CD4-positive, CD25-positive, alpha-beta regulatory T cell (primary cell): ENCODE measurements at regions not wholly inside any gene's neighbourhood (a gene's known extent, or its start where the extent isn't known, plus 50 kb on each side); places are given as distances from the start of the nearest gene placed in this dataset.

Experiments used
- ATAC-seq, 2 donors: fragments of 150-1000 bp; cut with Tn5 transposase; one replicate each; pipeline ENCODE4 v1.10.0; 2021; ENCODE audit warnings: low read depth in 2 of 2, moderate number of reproducible peaks in 2 of 2, moderate library complexity in 1 of 2
- DNase-seq, 3 donors: peaks; one replicate each; pipeline versions ENCODE4 v3.0.0 to v3.0.0-alpha.2; 2012 to 2022; ENCODE audit warnings: mixed read lengths in 1 of 3
- H3K27ac ChIP-seq: one replicate; pipeline ENCODE4 v1.7.0; 2013; ENCODE audit warnings: mild to moderate bottlenecking, low read length; ENCODE audit not compliant: insufficient read depth, poor library complexity, severe bottlenecking
- H3K27me3 ChIP-seq: one replicate; pipeline ENCODE4 v1.7.0; 2013; ENCODE audit warnings: low read length; ENCODE audit not compliant: control insufficient read depth, insufficient read depth
- H3K36me3 ChIP-seq: one replicate; pipeline ENCODE4 v1.7.0; 2013; ENCODE audit warnings: mild to moderate bottlenecking, low read length, moderate library complexity; ENCODE audit not compliant: control insufficient read depth, insufficient read depth
- H3K4me1 ChIP-seq: 2 replicates; pipeline ENCODE4 v1.7.0; 2013; ENCODE audit warnings: mild to moderate bottlenecking, low read length; ENCODE audit not compliant: insufficient read depth, control insufficient read depth, poor library complexity, severe bottlenecking
- H3K4me3 ChIP-seq: one replicate; pipeline ENCODE4 v1.7.0; 2013; ENCODE audit warnings: low read depth, mild to moderate bottlenecking, low read length, moderate library complexity
- H3K9me3 ChIP-seq, 2 experiments: 1 replicate in 1 of 2; 2 replicates in 1 of 2; pipeline ENCODE4 v1.7.0; 2013; ENCODE audit warnings: low read length in 2 of 2, mild to moderate bottlenecking in 1 of 2, moderate library complexity in 1 of 2; ENCODE audit not compliant: control insufficient read depth in 2 of 2
- H3K27ac Mint-ChIP-seq, 3 donors: one replicate each; pipeline ENCODE4 v1.8.0; 2020 to 2022; ENCODE audit warnings: mild to moderate bottlenecking in 3 of 3, mixed read lengths in 3 of 3, moderate library complexity in 2 of 3
- H3K27me3 Mint-ChIP-seq: one replicate; pipeline ENCODE4 v1.8.0; 2022; ENCODE audit warnings: mild to moderate bottlenecking, mixed read lengths
- H3K36me3 Mint-ChIP-seq: one replicate; pipeline ENCODE4 v1.8.0; 2020; ENCODE audit warnings: mixed read lengths
- H3K4me1 Mint-ChIP-seq, 4 donors: one replicate each; pipeline ENCODE4 v1.8.0; 2020 to 2022; ENCODE audit warnings: mixed read lengths in 4 of 4, mild to moderate bottlenecking in 1 of 4
- H3K4me3 Mint-ChIP-seq, 4 donors: one replicate each; pipeline ENCODE4 v1.8.0; 2020 to 2022; ENCODE audit warnings: mild to moderate bottlenecking in 4 of 4, mixed read lengths in 4 of 4, moderate library complexity in 3 of 4
- H3K9me3 Mint-ChIP-seq, 7 donors: one replicate each; pipeline ENCODE4 v1.8.0; 2020 to 2022; ENCODE audit warnings: mixed read lengths in 7 of 7, mild to moderate bottlenecking in 3 of 7, moderate library complexity in 2 of 7

GRCh38 chr6:147933224-147933623, 409.4 kb upstream of the SASH1 start:
- no peak for DNase-seq
- H3K4me1 Mint-ChIP-seq: peaks cover 0 to 5% (median 0%) of the 10 kb centered on the region in 4 donors
- Histone ChIP-seq H3K27ac (no peak overlapping the region), H3K9me3 (peaks cover 0 to 2% of the 10 kb centered on the region in 2 experiments), H3K27me3 (no peaks in the 10 kb centered on the region), H3K4me3 (no peak overlapping the region), H3K36me3 (no peaks in the 10 kb centered on the region), H3K4me1 (no peaks in the 10 kb centered on the region)
- H3K27ac Mint-ChIP-seq: no peak overlapping the region
- no peak overlapping the region for H3K4me3 Mint-ChIP-seq
- H3K36me3 Mint-ChIP-seq: no peaks in the 10 kb centered on the region
- no peaks in the 10 kb centered on the region for H3K27me3 Mint-ChIP-seq
- peaks cover 1 to 13% (median 6%) of the 10 kb centered on the region in 7 donors for H3K9me3 Mint-ChIP-seq
- no peak for ATAC-seq

DNA sequence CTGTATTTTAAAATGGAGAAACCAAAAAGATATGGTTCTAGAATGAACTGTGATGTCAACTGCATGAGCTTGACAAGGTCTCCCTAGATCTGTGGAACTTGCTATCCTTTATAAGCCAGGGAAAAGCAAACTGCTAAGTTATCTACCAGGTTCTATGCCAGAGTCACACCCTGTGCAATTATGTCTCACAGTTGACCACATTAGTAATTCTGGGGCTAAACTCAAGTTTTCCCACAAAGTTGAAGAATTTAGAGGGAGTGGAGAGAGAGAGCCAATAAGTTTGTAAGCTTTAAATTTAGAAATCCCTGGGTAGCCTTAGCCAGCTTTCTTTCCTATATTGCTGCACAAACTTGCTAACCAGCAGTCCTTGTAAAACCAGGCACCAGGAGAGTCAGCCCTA, 407.0 kb upstream of the SASH1 start:
- no peak overlapping the region for H3K27ac ChIP-seq
- no peak for DNase-seq
- H3K4me1 Mint-ChIP-seq: no peaks in the 10 kb centered on the region
- peaks cover 0 to 11% (median 1%) of the 10 kb centered on the region in 7 donors for H3K9me3 Mint-ChIP-seq
- H3K4me3 Mint-ChIP-seq: no peak overlapping the region
- H3K27ac Mint-ChIP-seq: no peak overlapping the region
- no peaks in the 10 kb centered on the region for H3K9me3 ChIP-seq
- no peaks in the 10 kb centered on the region for H3K36me3 ChIP-seq
- no peaks in the 10 kb centered on the region for H3K27me3 ChIP-seq
- no peak overlapping the region for H3K4me3 ChIP-seq
- ATAC-seq: no peak
- no peaks in the 10 kb centered on the region for H3K4me1 ChIP-seq
- H3K36me3 Mint-ChIP-seq: no peaks in the 10 kb centered on the region
- H3K27me3 Mint-ChIP-seq: no peaks in the 10 kb centered on the region

GRCh38 chr6:147936703-147937470, 405.8 kb upstream of the SASH1 start:
- DNase-seq: no peak
- Mint-ChIP-seq H3K27me3 (no peaks in the 10 kb centered on the region), H3K36me3 (no peaks in the 10 kb centered on the region), H3K27ac (no peak overlapping the region), H3K9me3 (peaks cover 0 to 11% (median 0%) of the 10 kb centered on the region in 7 donors), H3K4me3 (no peak overlapping the region), H3K4me1 (no peaks in the 10 kb centered on the region)
- H3K27me3 ChIP-seq: no peaks in the 10 kb centered on the region
- no peak overlapping the region for H3K4me3 ChIP-seq
- H3K36me3 ChIP-seq: no peaks in the 10 kb centered on the region
- no peak overlapping the region for H3K27ac ChIP-seq
- ATAC-seq: no peak
- H3K9me3 ChIP-seq: no peaks in the 10 kb centered on the region
- no peaks in the 10 kb centered on the region for H3K4me1 ChIP-seq

- Mint-ChIP-seq H3K9me3 (peaks cover 0 to 13% (median 4%) of the 10 kb centered on the region in 7 donors), H3K4me3 (no peak overlapping the region), H3K36me3 (no peaks in the 10 kb centered on the region), H3K27ac (no peak overlapping the region), H3K27me3 (no peaks in the 10 kb centered on the region), H3K4me1 (no peaks in the 10 kb centered on the region)
- no peak for DNase-seq
- Histone ChIP-seq H3K36me3 (no peaks in the 10 kb centered on the region), H3K27me3 (no peaks in the 10 kb centered on the region), H3K4me1 (no peaks in the 10 kb centered on the region), H3K9me3 (no peaks in the 10 kb centered on the region), H3K27ac (no peak overlapping the region), H3K4me3 (no peak overlapping the region)
- no peak for ATAC-seq
Measured at GRCh38 chr6:147941143-147941542, 401.5 kb upstream of the SASH1 start.

DNA sequence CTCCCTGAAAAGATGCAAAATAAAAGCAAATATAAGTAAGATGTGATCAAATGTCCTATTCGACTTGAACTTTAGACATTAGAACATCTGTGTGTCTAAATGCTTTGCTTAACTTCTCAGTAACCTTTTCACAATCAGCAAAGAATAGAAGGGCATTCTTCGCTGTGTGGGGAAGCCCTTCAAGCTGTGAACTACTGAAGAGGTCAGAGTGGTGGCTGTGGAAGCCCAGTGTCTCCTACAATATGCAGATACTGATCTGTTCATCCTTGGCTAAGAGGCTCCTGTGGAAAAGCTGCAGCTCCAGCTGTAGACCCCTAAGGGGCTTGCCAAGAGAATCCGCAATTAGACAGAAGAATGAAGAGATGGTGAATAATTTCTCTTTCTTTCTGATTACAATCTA, 400.3 kb upstream of the SASH1 start:
- H3K4me1 Mint-ChIP-seq: no peaks in the 10 kb centered on the region
- H3K27me3 ChIP-seq: no peaks in the 10 kb centered on the region
- H3K4me3 ChIP-seq: no peak overlapping the region
- no peak overlapping the region for H3K27ac Mint-ChIP-seq
- no peaks in the 10 kb centered on the region for H3K9me3 ChIP-seq
- peaks cover 0 to 13% (median 4%) of the 10 kb centered on the region in 7 donors for H3K9me3 Mint-ChIP-seq
- no peaks in the 10 kb centered on the region for H3K36me3 Mint-ChIP-seq
- DNase-seq: no peak
- no peak for ATAC-seq
- no peaks in the 10 kb centered on the region for H3K36me3 ChIP-seq
- H3K27ac ChIP-seq: no peak overlapping the region
- H3K4me3 Mint-ChIP-seq: no peak overlapping the region
- H3K4me1 ChIP-seq: no peaks in the 10 kb centered on the region
- no peaks in the 10 kb centered on the region for H3K27me3 Mint-ChIP-seq

GRCh38 chr6:147944122-147944521, 398.5 kb upstream of the SASH1 start:
- peaks cover 0 to 13% (median 3%) of the 10 kb centered on the region in 7 donors for H3K9me3 Mint-ChIP-seq
- H3K4me1 Mint-ChIP-seq: no peaks in the 10 kb centered on the region
- no peak overlapping the region for H3K27ac Mint-ChIP-seq
- Histone ChIP-seq H3K9me3 (no peaks in the 10 kb centered on the region), H3K4me3 (no peak overlapping the region), H3K36me3 (no peaks in the 10 kb centered on the region), H3K4me1 (no peaks in the 10 kb centered on the region), H3K27me3 (no peaks in the 10 kb centered on the region), H3K27ac (no peak overlapping the region)
- ATAC-seq (no peak), DNase-seq (no peak)
- H3K27me3 Mint-ChIP-seq: no peaks in the 10 kb centered on the region
- H3K4me3 Mint-ChIP-seq: no peak overlapping the region
- no peaks in the 10 kb centered on the region for H3K36me3 Mint-ChIP-seq

DNA sequence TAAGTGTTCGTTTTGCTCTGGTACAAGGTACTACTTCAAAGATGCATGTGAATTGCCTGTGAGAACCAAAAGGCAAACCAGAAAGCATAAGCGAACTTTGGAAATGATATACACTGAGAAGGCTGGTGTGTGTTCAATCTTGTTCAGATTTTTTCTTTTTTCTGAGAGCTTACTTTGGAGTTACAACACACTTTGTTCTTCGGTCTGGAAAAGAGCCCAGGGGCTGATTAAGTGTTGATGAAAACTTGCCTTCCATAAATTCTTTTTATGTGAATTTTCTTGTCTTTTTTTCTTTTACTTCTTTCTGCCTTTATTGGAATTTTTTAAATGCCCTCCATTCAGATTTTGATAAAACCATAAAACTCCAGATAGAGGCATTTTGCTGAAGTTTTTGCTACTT, 395.1 kb upstream of the SASH1 start:
- no peak for ATAC-seq
- no peaks in the 10 kb centered on the region for H3K36me3 Mint-ChIP-seq
- no peak overlapping the region for H3K4me3 ChIP-seq

GRCh38 chr6:147949981-147950622, 392.5 kb upstream of the SASH1 start:
- no peak for ATAC-seq
- DNase-seq: no peak
- peaks cover 0 to 6% (median 0%) of the 10 kb centered on the region in 7 donors for H3K9me3 Mint-ChIP-seq
- H3K36me3 ChIP-seq: no peaks in the 10 kb centered on the region
- no peaks in the 10 kb centered on the region for H3K4me1 ChIP-seq
- no peaks in the 10 kb centered on the region for H3K27me3 ChIP-seq
- no peaks in the 10 kb centered on the region for H3K36me3 Mint-ChIP-seq
- H3K27me3 Mint-ChIP-seq: no peaks in the 10 kb centered on the region
- no peak overlapping the region for H3K27ac Mint-ChIP-seq
- H3K9me3 ChIP-seq: no peaks in the 10 kb centered on the region
- no peaks in the 10 kb centered on the region for H3K4me1 Mint-ChIP-seq
- H3K27ac ChIP-seq: no peak overlapping the region
- no peak overlapping the region for H3K4me3 Mint-ChIP-seq
- H3K4me3 ChIP-seq: no peak overlapping the region

More for the DNA sequence above, 395.1 kb upstream of the SASH1 start:
- H3K27ac ChIP-seq: no peak overlapping the region
- no peak for DNase-seq
- no peaks in the 10 kb centered on the region for H3K9me3 ChIP-seq
- no peaks in the 10 kb centered on the region for H3K36me3 ChIP-seq
- H3K27me3 ChIP-seq: no peaks in the 10 kb centered on the region
- Mint-ChIP-seq H3K4me1 (no peaks in the 10 kb centered on the region), H3K27me3 (no peaks in the 10 kb centered on the region), H3K9me3 (peaks cover 0 to 13% (median 3%) of the 10 kb centered on the region in 7 donors), H3K4me3 (peak overlapping the region in 1 of 4 donors; percentile 29), H3K27ac (no peak overlapping the region)
- H3K4me1 ChIP-seq: no peaks in the 10 kb centered on the region
